Stimulated activated memory B cell treated with anti-CD40 and anti-IgM and Interleukin-4, amounts not matched to agents 10 μg/mL and 1 μg/mL and 100 μg/mL, for 72 hours (primary cell): ENCODE measurements at regions not wholly inside any gene's neighbourhood (a gene's known extent, or its start where the extent isn't known, plus 50 kb on each side); places are given as distances from the start of the nearest gene placed in this dataset.
"Not testable (repeated sequence)": the region's sequence is repeated elsewhere in the genome, so short reads cannot be mapped to it uniquely, and the experiment has no call there.

Experiments used
- ATAC-seq: fragments of 150-1000 bp; cut with Tn5 transposase; 2 replicates; pipeline ENCODE4 v1.10.0; 2021
- H3K27ac Mint-ChIP-seq: one replicate; pipeline ENCODE4 v1.8.0; 2022; ENCODE audit warnings: mild to moderate bottlenecking, mixed read lengths
- H3K27me3 Mint-ChIP-seq: one replicate; pipeline ENCODE4 v1.8.0; 2022; ENCODE audit warnings: mixed read lengths
- H3K36me3 Mint-ChIP-seq: one replicate; pipeline ENCODE4 v1.8.0; 2022; ENCODE audit warnings: mixed read lengths
- H3K4me1 Mint-ChIP-seq: one replicate; pipeline ENCODE4 v1.8.0; 2022; ENCODE audit warnings: mixed read lengths
- H3K4me3 Mint-ChIP-seq: one replicate; pipeline ENCODE4 v1.8.0; 2022; ENCODE audit warnings: mild to moderate bottlenecking, moderate library complexity, mixed read lengths
- H3K9me3 Mint-ChIP-seq: one replicate; pipeline ENCODE4 v1.8.0; 2022; ENCODE audit warnings: mixed read lengths

DNA sequence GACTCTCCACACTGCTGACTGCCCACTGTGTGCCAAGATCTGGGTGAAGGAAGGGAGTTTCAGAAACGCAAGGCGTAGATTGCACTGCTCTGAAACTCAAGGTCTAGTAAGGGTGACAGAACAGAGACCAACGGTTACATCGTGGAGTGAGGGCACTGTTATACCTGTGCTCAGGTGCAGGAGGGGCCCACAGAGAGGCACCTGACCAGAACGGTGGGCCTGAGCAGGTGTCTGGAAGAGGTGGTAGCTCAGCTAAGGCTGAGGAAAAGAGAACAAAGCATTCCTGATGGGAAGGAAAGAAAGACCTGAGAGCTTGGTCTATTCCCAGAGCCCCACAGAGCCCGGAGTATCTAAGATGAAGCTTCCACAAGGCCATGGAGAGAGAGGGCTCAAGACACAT, 267.2 kb downstream of the MED10 start:
- Mint-ChIP-seq H3K4me1 (no peaks in the 10 kb centered on the region), H3K36me3 (no peaks in the 10 kb centered on the region), H3K9me3 (no peaks in the 10 kb centered on the region), H3K27ac (no peak overlapping the region), H3K4me3 (no peak overlapping the region), H3K27me3 (no peaks in the 10 kb centered on the region)
- ATAC-seq, result no peak

GRCh38 chr5:6110441-6111005, 267.8 kb downstream of the MED10 start:
- Mint-ChIP-seq H3K9me3 (no peaks in the 10 kb centered on the region), H3K36me3 (no peaks in the 10 kb centered on the region), H3K4me1 (no peaks in the 10 kb centered on the region), H3K27ac (no peak overlapping the region), H3K4me3 (no peak overlapping the region), H3K27me3 (no peaks in the 10 kb centered on the region)
- ATAC-seq, result no peak

DNA sequence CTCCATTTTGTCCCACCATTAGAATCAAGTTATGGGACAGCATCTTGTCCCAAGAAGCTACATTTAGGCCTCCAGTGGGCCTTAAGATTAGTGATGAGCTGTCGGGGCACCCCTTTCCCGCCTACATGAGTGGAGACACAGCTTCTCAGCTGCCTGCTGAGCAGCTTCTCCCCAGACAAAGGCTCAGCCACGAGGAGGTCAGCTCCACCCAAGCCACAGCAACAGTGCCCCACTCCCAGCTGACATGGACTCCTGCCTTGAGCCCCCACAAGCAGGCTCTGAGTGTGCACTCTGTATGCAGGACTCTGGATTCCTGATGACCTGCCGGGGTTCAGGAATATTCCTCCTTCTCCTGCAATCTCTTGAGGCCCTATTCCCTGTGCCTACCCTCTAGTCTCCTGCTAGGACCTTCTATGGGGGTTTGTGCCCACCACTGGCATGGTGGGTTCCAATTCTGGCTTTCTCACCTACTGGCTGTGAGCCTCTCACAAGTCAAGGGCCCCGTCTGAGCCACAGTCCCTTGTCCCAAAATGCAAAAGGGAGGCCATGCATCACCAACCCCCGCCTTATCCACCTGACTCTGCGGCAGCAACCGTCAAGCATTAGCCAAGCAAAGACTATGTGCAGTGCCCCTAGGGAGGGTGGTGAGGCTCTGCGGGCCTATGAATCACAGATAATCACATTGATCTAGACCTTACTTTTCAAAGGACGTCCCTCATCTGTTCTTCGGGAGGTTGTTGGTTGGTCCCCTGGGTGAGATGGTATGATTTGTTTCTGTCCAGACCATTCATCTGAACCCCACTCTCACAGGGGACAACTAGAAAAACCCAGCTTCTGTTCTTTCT, 269.1 kb downstream of the MED10 start:
- H3K9me3 Mint-ChIP-seq, result no peaks in the 10 kb centered on the region
- H3K27me3 Mint-ChIP-seq, result no peaks in the 10 kb centered on the region
- no peaks in the 10 kb centered on the region for H3K36me3 Mint-ChIP-seq
- H3K4me3 Mint-ChIP-seq, result no peak overlapping the region
- no peaks in the 10 kb centered on the region for H3K4me1 Mint-ChIP-seq
- no peak overlapping the region for H3K27ac Mint-ChIP-seq
- no peak for ATAC-seq

DNA sequence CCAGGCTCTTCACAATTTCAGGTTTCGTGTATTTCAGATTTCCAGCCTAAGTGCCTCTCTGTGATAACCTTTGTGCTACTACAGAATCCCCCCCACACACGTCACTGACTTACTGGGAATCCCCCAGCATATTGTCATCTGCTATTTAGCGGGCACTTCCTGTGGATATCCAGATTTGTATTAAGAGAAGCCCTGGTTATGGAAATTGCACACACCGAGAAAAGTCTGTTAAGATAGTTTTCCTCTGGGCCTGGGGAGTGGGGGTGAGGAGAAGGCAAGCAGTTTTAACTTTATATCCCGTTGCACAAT, 269.9 kb downstream of the MED10 start:
- Mint-ChIP-seq H3K4me3 (no peak overlapping the region), H3K9me3 (no peaks in the 10 kb centered on the region), H3K27ac (no peak overlapping the region), H3K27me3 (no peaks in the 10 kb centered on the region), H3K36me3 (no peaks in the 10 kb centered on the region), H3K4me1 (no peaks in the 10 kb centered on the region)
- ATAC-seq, result no peak

DNA sequence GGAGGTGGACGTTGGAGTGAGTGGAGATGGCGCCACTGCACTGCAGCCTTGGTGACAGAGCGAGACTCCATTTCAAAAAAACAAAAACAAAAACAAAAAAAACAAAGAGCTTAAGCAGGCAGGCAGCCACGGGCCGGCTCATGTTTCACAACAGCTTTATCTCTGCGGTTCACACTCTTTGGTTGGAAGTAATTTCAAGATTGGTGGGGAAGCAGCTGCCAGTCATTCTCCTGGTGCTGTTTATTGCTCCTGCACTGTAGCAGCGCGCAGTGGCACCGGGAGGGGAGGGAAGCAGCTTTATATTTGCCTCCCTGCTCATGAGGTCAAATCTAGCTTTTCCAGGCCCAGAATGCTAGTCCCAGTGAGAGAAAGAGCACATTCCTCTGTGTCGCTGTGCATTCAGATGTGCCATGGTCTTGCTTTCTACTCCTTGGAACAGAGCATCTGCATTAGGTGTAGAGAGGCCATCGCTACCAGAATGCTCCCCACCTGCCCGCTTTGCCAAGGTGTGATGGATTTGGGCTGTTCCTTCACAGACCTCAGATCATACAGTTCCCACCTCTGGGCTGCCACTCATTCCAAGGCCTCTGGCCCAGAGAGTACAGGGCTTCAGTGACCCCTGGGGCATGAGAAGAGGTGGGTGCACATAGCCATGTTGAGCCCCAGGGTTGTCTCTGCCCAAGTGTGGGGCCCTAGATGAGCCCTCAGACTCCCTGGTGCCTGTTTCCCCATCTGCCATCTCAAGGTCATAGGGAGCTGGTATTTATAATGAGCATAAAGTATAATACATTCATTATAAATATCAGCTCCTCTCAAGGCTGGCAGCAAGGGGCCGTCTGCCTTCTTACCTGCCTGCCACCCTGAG, 270.4 kb downstream of the MED10 start:
- H3K36me3 Mint-ChIP-seq, result no peaks in the 10 kb centered on the region
- no peak for ATAC-seq
- H3K27ac Mint-ChIP-seq, result no peak overlapping the region
- no peak overlapping the region for H3K4me3 Mint-ChIP-seq
- H3K4me1 Mint-ChIP-seq, result no peaks in the 10 kb centered on the region
- H3K27me3 Mint-ChIP-seq, result no peaks in the 10 kb centered on the region
- no peaks in the 10 kb centered on the region for H3K9me3 Mint-ChIP-seq

- Mint-ChIP-seq H3K36me3 (no peaks in the 10 kb centered on the region), H3K9me3 (no peaks in the 10 kb centered on the region), H3K4me1 (no peaks in the 10 kb centered on the region), H3K27ac (no peak overlapping the region), H3K4me3 (no peak overlapping the region), H3K27me3 (no peaks in the 10 kb centered on the region)
- no peak for ATAC-seq
These were observed 271.6 kb downstream of the MED10 start for GRCh38 chr5:6106756-6107155.

GRCh38 chr5:6105320-6105719, 273.0 kb downstream of the MED10 start:
- no peaks in the 10 kb centered on the region for H3K4me1 Mint-ChIP-seq
- H3K9me3 Mint-ChIP-seq, result peaks cover 6% of the 10 kb centered on the region
- no peak overlapping the region for H3K27ac Mint-ChIP-seq
- H3K27me3 Mint-ChIP-seq, result no peaks in the 10 kb centered on the region
- H3K4me3 Mint-ChIP-seq, result no peak overlapping the region
- ATAC-seq, result no peak
- H3K36me3 Mint-ChIP-seq, result no peaks in the 10 kb centered on the region

GRCh38 chr5:6096101-6096500, 282.2 kb downstream of the MED10 start:
- Mint-ChIP-seq H3K4me3 (no peak overlapping the region), H3K27me3 (no peaks in the 10 kb centered on the region), H3K4me1 (no peaks in the 10 kb centered on the region)

DNA sequence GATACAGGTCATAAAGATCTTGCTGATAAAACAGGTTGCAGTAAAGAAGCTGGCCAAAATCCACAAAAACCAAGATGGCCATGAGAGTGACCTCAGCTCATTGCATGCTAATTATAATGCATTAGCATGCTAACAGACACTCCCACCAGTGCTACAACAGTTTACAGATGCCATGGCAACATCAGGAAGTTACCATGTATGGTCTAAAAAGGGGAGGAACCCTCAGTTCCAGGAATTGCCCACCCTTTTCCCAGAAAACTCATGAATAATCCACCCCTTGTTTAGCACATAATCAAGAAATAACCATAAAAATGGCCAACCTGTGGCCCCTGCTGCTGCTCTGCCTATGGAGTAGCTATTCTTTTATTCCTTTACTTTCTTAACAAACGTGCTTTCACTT, 284.2 kb downstream of the MED10 start:
- H3K9me3 Mint-ChIP-seq, ATAC-seq, H3K36me3 Mint-ChIP-seq, H3K27me3 Mint-ChIP-seq, H3K27ac Mint-ChIP-seq, H3K4me3 Mint-ChIP-seq, H3K4me1 Mint-ChIP-seq: not testable (repeated sequence)

More at GRCh38 chr5:6096101-6096500, 282.2 kb downstream of the MED10 start:
- no peak overlapping the region for H3K27ac Mint-ChIP-seq
- ATAC-seq, result no peak
- no peaks in the 10 kb centered on the region for H3K36me3 Mint-ChIP-seq
- peaks cover 6% of the 10 kb centered on the region for H3K9me3 Mint-ChIP-seq

- no peak overlapping the region for H3K27ac Mint-ChIP-seq
- no peaks in the 10 kb centered on the region for H3K27me3 Mint-ChIP-seq
These were observed 287.5 kb downstream of the MED10 start for GRCh38 chr5:6090838-6091237.

DNA sequence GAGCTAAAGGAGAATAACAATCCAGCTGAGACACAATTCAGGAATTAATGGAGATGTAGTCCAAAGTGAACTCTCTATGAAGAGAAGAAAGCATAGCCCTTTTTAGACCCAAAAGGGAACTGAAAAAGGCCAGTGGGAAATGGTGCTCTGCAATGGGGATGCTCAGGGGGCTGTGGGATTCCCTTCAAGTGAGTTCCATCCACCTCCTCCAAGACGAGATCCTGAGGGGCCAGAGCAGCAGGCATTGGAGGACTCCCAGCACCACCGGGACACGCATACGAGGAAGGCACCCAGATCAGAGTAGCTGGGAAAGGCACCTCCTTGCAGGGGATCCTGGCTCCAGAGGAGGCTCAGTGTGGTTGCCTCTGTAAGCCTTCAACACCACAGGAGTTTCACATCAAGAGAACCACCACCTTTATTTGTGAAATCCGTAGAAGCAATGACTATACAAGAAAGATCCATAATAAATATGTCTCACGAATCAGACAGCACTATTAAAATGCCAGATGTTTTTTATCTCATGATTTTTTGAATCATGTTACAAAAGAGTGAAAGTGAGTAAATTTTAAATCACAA, 288.2 kb downstream of the MED10 start:
- Mint-ChIP-seq H3K4me1 (no peaks in the 10 kb centered on the region), H3K27ac (no peak overlapping the region), H3K27me3 (no peaks in the 10 kb centered on the region), H3K9me3 (peaks cover 3% of the 10 kb centered on the region), H3K36me3 (no peaks in the 10 kb centered on the region), H3K4me3 (no peak overlapping the region)
- ATAC-seq, result peak; percentile 22

More at GRCh38 chr5:6090838-6091237, 287.5 kb downstream of the MED10 start:
- Mint-ChIP-seq H3K9me3 (peaks cover 3% of the 10 kb centered on the region), H3K4me1 (no peaks in the 10 kb centered on the region), H3K36me3 (no peaks in the 10 kb centered on the region), H3K4me3 (no peak overlapping the region)
- ATAC-seq, result no peak

DNA sequence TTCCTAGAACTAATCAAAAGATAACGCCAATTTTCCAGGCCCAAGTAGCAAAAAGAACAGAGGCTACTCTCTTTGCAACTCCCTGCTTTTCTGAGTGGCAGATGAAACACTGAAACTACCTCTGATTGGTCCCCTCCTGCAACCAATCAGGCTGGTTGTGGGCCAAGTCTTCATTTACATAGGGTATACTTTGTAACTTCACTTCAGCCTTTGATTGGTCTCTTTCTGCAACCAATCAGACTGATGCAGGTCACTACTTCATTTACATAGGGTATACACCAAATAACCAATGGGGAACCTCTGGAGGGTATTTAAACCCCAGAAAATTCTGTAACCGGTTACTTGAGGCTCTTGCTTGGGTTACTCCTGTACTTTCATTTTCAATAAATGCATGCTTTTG, 289.6 kb downstream of the MED10 start:
- ATAC-seq, result no peak
- Mint-ChIP-seq H3K4me3 (no peak overlapping the region), H3K4me1 (no peaks in the 10 kb centered on the region), H3K27ac (no peak overlapping the region), H3K9me3 (peaks cover 3% of the 10 kb centered on the region), H3K27me3 (no peaks in the 10 kb centered on the region), H3K36me3 (no peaks in the 10 kb centered on the region)

DNA sequence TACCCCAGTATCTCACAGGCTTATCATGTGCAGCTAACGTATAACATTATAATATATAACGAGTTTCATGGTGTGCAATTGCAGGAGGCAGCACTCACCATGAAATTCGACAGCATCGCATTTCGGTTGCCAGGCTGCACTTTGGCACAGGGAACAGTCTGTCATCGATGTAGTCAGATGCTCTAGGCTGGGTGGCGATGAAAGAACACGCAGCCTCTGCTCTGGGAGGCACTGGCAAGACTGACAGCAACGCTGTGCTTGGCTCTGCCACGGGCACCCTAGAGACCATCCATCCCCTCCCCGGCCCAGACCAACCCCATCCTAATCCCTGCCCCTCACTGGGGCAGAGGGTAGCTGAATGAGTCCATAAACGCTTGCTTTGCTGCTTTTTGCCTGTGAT, 290.8 kb downstream of the MED10 start:
- H3K9me3 Mint-ChIP-seq, result peaks cover 4% of the 10 kb centered on the region
- no peak overlapping the region for H3K4me3 Mint-ChIP-seq
- H3K36me3 Mint-ChIP-seq, result no peaks in the 10 kb centered on the region
- ATAC-seq, result no peak
- H3K4me1 Mint-ChIP-seq, result no peaks in the 10 kb centered on the region
- H3K27ac Mint-ChIP-seq, result no peak overlapping the region
- no peaks in the 10 kb centered on the region for H3K27me3 Mint-ChIP-seq

GRCh38 chr5:6086871-6087270, 291.5 kb downstream of the MED10 start:
- no peak for ATAC-seq
- H3K36me3 Mint-ChIP-seq, result no peaks in the 10 kb centered on the region
- no peak overlapping the region for H3K27ac Mint-ChIP-seq
- no peak overlapping the region for H3K4me3 Mint-ChIP-seq
- no peaks in the 10 kb centered on the region for H3K27me3 Mint-ChIP-seq
- no peaks in the 10 kb centered on the region for H3K4me1 Mint-ChIP-seq
- peaks cover 4% of the 10 kb centered on the region for H3K9me3 Mint-ChIP-seq

DNA sequence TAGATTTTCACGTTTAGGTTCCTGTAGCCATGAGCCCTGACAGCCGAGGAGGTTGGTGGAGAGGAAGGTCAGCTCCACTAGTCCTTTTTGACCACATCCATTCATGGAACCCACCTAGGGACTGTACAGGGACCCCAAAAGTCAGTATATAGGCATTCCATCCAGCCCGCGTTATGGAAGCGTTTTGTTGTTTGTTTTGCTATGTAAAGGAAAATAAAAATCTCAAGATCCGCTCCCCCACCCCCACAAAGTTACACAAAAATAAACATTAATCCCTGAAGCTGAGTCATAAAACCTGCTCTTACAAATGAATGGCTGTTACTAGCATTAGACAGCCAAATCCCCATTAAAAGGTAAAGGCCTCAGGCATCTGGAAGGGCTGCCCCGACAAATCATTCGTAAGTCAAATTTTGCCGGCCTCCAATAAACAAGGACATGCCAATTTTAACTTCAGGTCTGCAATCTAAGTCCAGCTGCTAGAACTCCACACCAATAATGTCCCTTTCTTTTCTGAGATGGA, 292.9 kb downstream of the MED10 start:
- H3K4me1 Mint-ChIP-seq, result no peaks in the 10 kb centered on the region
- no peak for ATAC-seq
- H3K27me3 Mint-ChIP-seq, result no peaks in the 10 kb centered on the region
- no peaks in the 10 kb centered on the region for H3K36me3 Mint-ChIP-seq
- H3K4me3 Mint-ChIP-seq, result no peak overlapping the region
- peaks cover 9% of the 10 kb centered on the region for H3K9me3 Mint-ChIP-seq
- H3K27ac Mint-ChIP-seq, result no peak overlapping the region
